ENCODE measurements at regions not wholly inside any gene's neighbourhood (a gene's known extent, or its start where the extent isn't known, plus 50 kb on each side); places are given as distances from the start of the nearest gene placed in this dataset.

DNA sequence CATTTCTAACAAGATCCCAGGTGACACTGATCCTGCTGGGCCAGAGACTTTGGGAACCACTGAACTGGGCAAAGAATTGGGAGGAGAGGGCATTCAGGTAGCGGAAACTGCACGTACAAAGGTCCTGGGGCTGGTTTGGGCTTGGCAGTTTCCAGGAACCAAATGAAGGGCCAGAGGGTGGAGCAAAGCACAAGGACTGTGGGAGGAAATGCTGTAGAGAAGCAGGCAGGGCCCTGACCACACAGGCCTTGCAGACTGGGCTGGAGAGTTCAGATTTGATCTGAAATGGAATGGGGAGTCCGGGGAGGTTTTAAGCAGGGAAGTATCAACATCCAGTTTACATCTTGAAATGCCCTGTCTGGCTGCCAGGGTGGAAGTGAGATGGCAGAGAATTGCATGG is 195.1 kb downstream of the PHETA1 start:
- Mint-ChIP-seq H3K27me3 (peaks cover 18 to 26% of the 10 kb centered on the region in 2 donors), H3K4me3 (no peak overlapping the region), H3K36me3 (no peaks in the 10 kb centered on the region), H3K9me3 (no peaks in the 10 kb centered on the region), H3K27ac (no peak overlapping the region), H3K4me1 (ENCODE audit: low read depth in 2 of 2) (peaks cover 0 to 5% of the 10 kb centered on the region in 2 donors)
- ATAC-seq (no peak), DNase-seq (ENCODE audit: low spot score) (no peak)

DNA sequence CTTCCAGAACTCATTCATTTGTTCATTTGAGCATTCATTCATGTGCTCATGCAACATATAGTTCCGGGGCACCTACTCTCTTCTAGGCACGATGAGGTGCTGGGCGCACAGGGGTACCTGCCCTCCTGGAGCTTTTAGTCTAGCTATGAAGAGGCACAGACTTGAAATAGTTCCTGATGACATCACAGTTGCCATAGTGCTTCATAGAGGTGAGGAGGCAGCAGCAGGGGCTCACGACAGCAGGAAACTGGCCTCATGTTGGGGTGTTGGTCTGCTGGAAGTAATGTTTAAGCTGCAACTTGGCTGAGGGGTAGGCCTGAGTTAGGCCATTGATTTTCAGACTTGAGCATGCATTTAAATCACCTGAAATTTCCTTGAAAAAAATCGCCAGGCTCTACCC is 195.5 kb downstream of the PHETA1 start:
- no peaks in the 10 kb centered on the region for H3K9me3 Mint-ChIP-seq
- no peak overlapping the region for H3K27ac Mint-ChIP-seq
- H3K36me3 Mint-ChIP-seq: no peaks in the 10 kb centered on the region
- no peak for ATAC-seq
- peaks cover 18 to 26% of the 10 kb centered on the region in 2 donors for H3K27me3 Mint-ChIP-seq
- H3K4me3 Mint-ChIP-seq: no peak overlapping the region
- H3K4me1 Mint-ChIP-seq (ENCODE audit: low read depth in 2 of 2): peaks cover 0 to 5% of the 10 kb centered on the region in 2 donors
- DNase-seq (ENCODE audit: low spot score): no peak

DNA sequence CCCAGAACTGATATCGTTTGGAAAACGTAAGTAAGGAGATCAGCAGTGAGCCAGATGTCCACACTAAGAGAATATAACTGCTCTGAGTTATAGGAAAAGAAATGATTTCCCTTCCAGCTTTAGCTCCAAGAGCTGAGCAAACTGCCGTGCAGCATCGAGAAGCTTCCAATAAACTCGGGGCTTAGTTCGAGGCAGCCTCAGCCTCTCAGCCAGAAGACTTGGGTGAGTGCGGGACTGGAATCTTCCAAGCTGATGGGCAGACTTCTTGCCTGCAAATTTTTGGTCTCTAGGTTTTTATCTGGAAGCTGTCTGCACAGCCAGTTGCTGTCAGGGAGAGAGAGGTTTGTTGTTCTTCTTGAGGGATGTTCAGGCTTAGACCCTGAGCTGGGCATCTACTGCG is 196.1 kb downstream of the PHETA1 start:
- no peak for ATAC-seq
- H3K27me3 Mint-ChIP-seq: peaks cover 18 to 26% of the 10 kb centered on the region in 2 donors

DNA sequence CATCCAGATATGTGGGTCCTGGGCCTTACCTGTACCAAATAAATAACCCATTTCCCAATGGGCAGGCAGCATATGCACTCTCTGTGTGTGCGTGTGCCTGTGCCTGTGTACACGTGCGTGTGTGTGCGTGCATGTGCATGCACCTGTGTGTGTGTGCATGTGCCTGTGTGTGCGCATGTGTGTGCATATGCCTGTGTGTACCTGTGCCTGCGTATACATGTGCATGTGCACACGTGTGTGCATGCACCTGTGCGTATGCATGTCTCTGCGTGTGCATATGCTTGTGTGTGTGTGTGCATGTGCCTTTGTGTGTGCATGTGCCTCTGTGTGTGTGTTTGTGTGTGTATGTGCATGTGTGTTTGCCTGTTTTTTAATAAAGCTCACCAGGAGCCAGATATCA is 197.1 kb downstream of the PHETA1 start:
- no peak for ATAC-seq
- Mint-ChIP-seq H3K27me3 (peaks cover 18 to 26% of the 10 kb centered on the region in 2 donors), H3K9me3 (no peaks in the 10 kb centered on the region), H3K4me1 (ENCODE audit: low read depth in 2 of 2) (peaks cover 0 to 5% of the 10 kb centered on the region in 2 donors), H3K36me3 (no peaks in the 10 kb centered on the region), H3K27ac (no peak overlapping the region), H3K4me3 (no peak overlapping the region)
- DNase-seq (ENCODE audit: low spot score): no peak

More for the DNA sequence above, 196.1 kb downstream of the PHETA1 start:
- no peaks in the 10 kb centered on the region for H3K36me3 Mint-ChIP-seq
- H3K27ac Mint-ChIP-seq: no peak overlapping the region
- no peak overlapping the region for H3K4me3 Mint-ChIP-seq
- peaks cover 0 to 5% of the 10 kb centered on the region in 2 donors for H3K4me1 Mint-ChIP-seq (ENCODE audit: low read depth in 2 of 2)
- no peak for DNase-seq (ENCODE audit: low spot score)
- H3K9me3 Mint-ChIP-seq: no peaks in the 10 kb centered on the region

DNA sequence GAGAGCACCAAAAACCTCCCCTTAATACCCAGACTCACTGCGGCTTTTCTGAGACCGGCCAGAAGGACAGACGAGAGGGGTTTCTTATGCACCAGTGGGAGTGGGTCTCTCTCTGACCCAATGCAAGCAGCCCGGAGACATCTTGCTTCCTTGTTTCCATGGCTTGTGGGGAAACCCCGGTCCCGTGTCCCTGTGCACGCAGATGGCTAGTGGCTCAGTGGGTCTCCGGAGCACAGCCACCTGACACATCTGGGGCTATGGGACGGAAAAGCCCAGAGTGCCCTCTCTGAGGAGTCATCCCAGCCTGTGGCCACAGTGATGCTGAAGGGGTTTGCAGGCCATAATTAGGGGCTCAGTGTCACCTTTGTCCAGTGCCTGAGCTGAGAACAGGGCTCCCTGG is 197.6 kb downstream of the PHETA1 start:
- Mint-ChIP-seq H3K36me3 (no peaks in the 10 kb centered on the region), H3K4me1 (ENCODE audit: low read depth in 2 of 2) (peaks cover 0 to 5% of the 10 kb centered on the region in 2 donors), H3K9me3 (no peaks in the 10 kb centered on the region), H3K27ac (no peak overlapping the region), H3K4me3 (no peak overlapping the region), H3K27me3 (peaks cover 15 to 26% of the 10 kb centered on the region in 2 donors)
- ATAC-seq (no peak), DNase-seq (ENCODE audit: low spot score) (no peak)

DNA sequence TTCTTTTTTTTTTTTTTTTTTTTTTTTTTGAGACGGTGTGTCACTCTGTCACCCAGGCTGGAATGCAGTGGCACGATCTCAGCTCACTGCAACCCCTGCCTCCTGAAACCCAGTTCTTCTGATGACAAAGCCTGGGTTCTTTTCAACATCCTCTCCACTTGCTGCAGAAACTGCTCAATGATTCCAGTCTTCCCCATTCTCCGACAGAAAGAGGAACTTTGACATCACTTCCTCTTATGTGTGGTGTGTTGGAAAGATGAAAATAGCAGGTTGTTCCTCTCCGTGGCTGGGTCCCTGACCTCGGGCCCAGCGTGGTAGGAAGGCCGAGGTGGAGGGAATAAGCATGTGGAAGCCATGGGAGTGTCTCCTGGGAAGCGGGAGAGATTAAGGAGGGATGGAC is 198.4 kb downstream of the PHETA1 start:
- DNase-seq (ENCODE audit: low spot score) (no peak), ATAC-seq (no peak)
- Mint-ChIP-seq H3K4me3 (no peak overlapping the region), H3K27ac (no peak overlapping the region), H3K9me3 (no peaks in the 10 kb centered on the region), H3K4me1 (ENCODE audit: low read depth in 2 of 2) (peaks cover 0 to 5% of the 10 kb centered on the region in 2 donors), H3K36me3 (no peaks in the 10 kb centered on the region), H3K27me3 (peaks cover 15 to 21% of the 10 kb centered on the region in 2 donors)

DNA sequence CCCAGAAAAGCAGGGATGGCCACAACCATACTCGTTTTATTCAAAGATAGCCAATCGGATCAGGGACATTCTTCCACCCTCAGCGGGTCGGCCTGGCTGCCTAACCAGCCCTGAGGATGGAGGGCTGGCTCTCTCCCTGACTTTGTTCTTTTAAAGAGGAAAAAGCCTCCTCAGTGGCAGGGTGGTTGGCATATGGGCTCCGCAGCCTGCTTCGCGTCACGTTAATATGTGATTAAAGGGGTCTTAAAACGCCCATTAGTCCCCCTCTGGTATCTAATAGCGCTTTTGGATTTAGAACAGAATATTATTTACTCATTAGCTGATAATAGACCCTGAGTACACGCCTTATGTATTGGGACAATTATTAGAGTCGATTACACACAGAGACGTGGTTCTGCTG is 199.4 kb downstream of the PHETA1 start:
- Mint-ChIP-seq H3K4me3 (no peak overlapping the region), H3K27ac (no peak overlapping the region)
- ATAC-seq: no peak

DNA sequence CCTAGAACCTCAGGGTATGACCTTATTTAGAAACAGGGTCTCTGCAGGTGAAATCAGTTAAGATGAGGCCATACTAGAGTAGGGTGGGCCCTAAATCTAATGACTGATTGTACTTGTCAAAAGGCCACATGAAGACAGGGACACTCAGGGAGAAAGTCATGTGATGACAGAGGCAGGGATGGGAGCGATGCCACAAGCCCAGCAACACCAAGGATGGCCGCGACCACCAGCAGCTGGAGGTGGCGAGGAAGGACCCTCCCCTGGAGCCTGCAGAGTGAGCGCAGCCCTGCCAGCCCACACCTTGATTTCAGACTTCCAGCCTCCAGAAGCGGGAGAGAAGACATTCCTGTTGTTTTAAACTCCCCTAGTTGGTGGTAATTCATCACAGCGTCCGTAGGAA is 199.9 kb downstream of the PHETA1 start:
- Mint-ChIP-seq H3K4me1 (ENCODE audit: low read depth in 2 of 2) (peaks cover 0 to 5% of the 10 kb centered on the region in 2 donors), H3K36me3 (no peaks in the 10 kb centered on the region), H3K27ac (no peak overlapping the region), H3K27me3 (peaks cover 12% of the 10 kb centered on the region in 2 donors), H3K4me3 (no peak overlapping the region), H3K9me3 (no peaks in the 10 kb centered on the region)
- DNase-seq (ENCODE audit: low spot score) (no peak), ATAC-seq (no peak)

More for the DNA sequence above, 199.4 kb downstream of the PHETA1 start:
- no peak for DNase-seq (ENCODE audit: low spot score)
- Mint-ChIP-seq H3K27me3 (peaks cover 12 to 14% of the 10 kb centered on the region in 2 donors), H3K4me1 (ENCODE audit: low read depth in 2 of 2) (peaks cover 0 to 5% of the 10 kb centered on the region in 2 donors), H3K9me3 (no peaks in the 10 kb centered on the region), H3K36me3 (no peaks in the 10 kb centered on the region)

DNA sequence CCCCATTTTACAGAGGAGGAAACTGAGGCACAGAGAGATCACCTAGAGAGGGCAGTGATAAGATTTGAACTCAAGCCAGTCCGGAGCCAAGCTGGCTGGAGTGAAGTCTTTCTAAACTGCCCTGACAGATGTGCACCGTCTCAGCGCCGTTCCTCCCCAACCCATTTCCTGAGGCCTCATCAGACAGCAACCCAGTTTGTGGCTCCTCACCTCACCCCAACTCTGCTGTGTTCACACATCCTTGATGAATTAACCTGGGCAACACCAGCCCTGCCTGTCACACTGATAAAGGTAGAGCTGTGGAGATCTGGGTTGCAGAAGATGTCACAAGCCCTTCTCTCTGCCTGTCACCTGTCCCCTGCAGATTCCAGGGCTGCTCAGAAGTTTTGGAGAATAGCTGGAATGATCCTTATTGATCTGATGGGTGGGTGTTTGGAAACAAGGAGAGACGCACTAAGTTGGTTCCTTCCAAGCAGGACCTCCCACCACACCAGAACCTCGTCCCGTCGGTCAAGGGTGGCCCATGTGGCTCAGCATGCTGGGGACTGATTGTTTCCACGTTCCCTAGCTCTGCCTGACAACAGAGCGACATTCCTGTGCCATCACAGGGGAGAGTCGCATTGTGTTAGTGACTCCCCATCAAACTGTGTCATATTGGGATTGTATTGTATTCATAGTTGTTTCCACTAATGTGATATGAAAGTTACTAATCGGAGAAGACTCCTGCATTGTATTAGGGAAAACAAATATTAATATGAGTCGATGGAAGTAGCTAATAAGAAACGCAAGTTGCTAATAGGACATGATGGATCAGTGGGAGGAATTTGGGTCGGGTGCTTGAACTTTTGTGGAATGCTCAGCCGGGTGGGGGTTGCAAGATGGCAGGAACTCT is 200.6 kb downstream of the PHETA1 start:
- peaks cover 0 to 5% of the 10 kb centered on the region in 2 donors for H3K4me1 Mint-ChIP-seq (ENCODE audit: low read depth in 2 of 2)
- H3K36me3 Mint-ChIP-seq: no peaks in the 10 kb centered on the region
- no peaks in the 10 kb centered on the region for H3K9me3 Mint-ChIP-seq
- no peak overlapping the region for H3K27ac Mint-ChIP-seq
- ATAC-seq (no peak), DNase-seq (ENCODE audit: low spot score) (no peak)
- H3K4me3 Mint-ChIP-seq: no peak overlapping the region
- H3K27me3 Mint-ChIP-seq: peaks cover 5 to 8% of the 10 kb centered on the region in 2 donors

DNA sequence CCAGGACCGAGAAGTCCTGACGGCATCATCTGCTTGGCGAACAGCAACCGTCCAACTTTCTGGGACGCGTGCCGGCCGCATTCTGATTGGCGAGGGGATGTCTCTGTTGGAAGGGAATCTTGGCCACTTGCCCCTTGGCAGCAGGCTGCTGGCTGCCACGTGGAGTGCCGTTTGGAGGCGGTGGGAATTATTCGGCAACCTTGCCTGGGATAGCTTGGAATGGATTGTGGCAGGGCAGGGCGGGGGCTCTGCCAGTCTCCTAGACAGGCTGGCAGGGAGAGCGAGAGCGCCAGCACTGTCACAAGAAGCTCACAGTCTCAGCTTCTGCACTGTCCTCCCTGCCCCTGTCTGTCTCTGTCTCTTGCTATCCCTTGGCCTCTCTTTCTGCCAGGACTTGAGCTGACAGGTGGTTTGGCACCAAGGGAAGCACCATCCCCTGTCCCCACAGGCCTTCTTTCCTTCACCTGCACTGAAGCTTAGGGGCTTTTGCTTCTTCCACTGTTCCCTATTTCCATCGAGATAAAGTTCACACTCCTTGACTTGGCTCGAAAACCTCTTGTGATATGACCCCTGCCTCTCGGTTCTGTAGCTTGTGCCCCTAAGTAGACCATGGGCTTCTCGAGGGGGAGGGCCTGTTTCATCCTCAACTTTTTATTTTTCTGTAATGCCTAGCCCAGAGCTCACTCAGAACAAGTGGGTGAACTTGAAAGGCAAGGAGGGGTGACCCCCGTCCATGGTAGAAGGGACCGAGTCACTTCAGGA is 201.9 kb downstream of the PHETA1 start:
- H3K9me3 Mint-ChIP-seq: no peaks in the 10 kb centered on the region
- ATAC-seq (no peak), DNase-seq (ENCODE audit: low spot score) (no peak)
- no peak overlapping the region for H3K27ac Mint-ChIP-seq
- no peak overlapping the region for H3K4me3 Mint-ChIP-seq
- peaks cover 0 to 5% of the 10 kb centered on the region in 2 donors for H3K4me1 Mint-ChIP-seq (ENCODE audit: low read depth in 2 of 2)
- H3K36me3 Mint-ChIP-seq: no peaks in the 10 kb centered on the region
- peaks cover 0 to 5% of the 10 kb centered on the region in 2 donors for H3K27me3 Mint-ChIP-seq

DNA sequence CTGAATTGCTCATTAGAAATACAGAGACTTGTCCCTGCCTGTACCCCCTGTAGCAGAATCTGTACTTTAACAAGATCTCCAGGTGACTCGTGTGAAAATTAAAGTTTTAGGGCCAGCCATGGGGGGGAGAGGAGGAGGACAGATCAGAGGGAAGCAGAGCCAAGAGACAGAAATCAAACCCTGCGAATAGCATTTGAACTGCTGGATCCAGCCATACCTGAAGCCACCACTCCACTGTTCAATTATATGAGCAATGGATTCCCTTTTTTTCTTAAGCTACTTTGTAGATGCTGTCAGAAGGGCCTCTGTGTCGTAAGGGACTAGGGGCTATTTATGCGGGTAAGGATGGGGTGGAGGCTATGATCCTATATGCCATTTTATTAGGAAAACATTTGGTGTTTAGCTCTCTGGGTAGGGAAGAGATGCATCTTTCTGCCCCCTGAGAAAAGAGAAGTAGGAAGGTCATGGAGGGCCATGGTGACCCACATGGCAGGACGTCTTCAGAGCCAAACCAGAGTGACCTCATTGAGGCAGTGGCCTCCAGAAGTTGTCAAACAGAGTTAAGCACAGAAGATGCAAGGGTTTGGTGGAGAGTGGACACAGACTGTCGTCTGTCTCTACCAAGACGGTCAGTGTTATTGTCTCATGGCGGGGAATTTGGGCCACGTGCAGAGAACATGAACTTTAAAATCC is 203.9 kb downstream of the PHETA1 start:
- no peaks in the 10 kb centered on the region for H3K4me1 Mint-ChIP-seq (ENCODE audit: low read depth in 2 of 2)
- DNase-seq (ENCODE audit: low spot score): no peak
- no peak for ATAC-seq
- H3K27ac Mint-ChIP-seq: no peak overlapping the region
- no peak overlapping the region for H3K4me3 Mint-ChIP-seq
- no peaks in the 10 kb centered on the region for H3K9me3 Mint-ChIP-seq
- H3K27me3 Mint-ChIP-seq: peaks cover 6 to 11% of the 10 kb centered on the region in 2 donors
- H3K36me3 Mint-ChIP-seq: no peaks in the 10 kb centered on the region

DNA sequence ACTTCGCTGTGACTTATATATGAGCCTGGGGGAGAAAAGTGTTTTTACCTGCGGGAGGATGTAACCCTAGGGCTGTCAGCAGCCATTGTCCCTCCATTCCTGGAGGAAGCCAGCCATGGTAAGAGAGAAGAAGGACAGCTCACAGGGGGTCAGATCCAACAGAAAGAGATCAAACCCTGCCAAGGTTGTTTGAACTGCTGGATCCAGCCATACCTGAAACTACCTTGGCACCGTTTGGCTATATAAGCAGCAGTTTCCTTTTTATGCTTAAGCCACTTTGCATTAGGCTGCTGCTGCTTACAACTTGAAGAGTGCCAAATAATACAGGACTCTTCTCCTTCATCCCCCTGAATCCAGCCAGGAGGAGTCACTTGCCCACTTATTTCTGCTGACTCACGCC is 205.5 kb downstream of the PHETA1 start:
- Mint-ChIP-seq H3K4me1 (ENCODE audit: low read depth in 2 of 2) (no peaks in the 10 kb centered on the region), H3K27me3 (peaks cover 8 to 9% of the 10 kb centered on the region in 2 donors), H3K27ac (no peak overlapping the region), H3K9me3 (no peaks in the 10 kb centered on the region), H3K36me3 (no peaks in the 10 kb centered on the region), H3K4me3 (no peak overlapping the region)
- DNase-seq (ENCODE audit: low spot score) (no peak), ATAC-seq (no peak)

DNA sequence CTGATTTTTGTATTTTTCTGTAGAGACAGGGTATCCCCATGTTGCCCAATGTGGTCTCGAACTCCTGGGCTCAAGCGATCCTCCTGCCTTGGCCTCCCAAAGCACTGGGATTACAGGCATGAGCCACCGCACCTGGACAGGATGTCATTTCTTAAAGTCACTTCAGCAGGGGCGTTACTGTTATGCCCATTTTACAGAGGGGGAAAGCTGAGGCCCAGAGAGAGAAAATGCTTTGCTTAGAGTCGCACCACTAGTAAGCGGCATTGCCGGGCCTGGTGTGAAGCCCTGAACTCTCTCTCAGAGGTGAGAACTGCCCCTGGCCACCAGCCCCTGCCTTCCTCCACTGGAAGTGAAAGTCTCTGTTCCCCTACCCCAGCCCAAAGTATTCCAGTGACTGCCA is 207.0 kb downstream of the PHETA1 start:
- no peaks in the 10 kb centered on the region for H3K9me3 Mint-ChIP-seq
- H3K27ac Mint-ChIP-seq: no peak overlapping the region
- no peaks in the 10 kb centered on the region for H3K4me1 Mint-ChIP-seq (ENCODE audit: low read depth in 2 of 2)
- peaks cover 8 to 9% of the 10 kb centered on the region in 2 donors for H3K27me3 Mint-ChIP-seq
- ATAC-seq (no peak), DNase-seq (ENCODE audit: low spot score) (no peak)
- no peaks in the 10 kb centered on the region for H3K36me3 Mint-ChIP-seq
- no peak overlapping the region for H3K4me3 Mint-ChIP-seq
